ENCODE measurements at regions not wholly inside any gene's neighbourhood (a gene's known extent, or its start where the extent isn't known, plus 50 kb on each side); places are given as distances from the start of the nearest gene placed in this dataset.

GRCh38 chr7:93750986-93751385, 139.6 kb downstream of the TFPI2 start:
- TF ChIP-seq ZBTB10 (tag by site-specific recombination; IDR thresholded peaks at IDR 0.05) (no peak), FEZF1 (tag by site-specific recombination; IDR thresholded peaks at IDR 0.05) (no peak), ZNF221 (tag by site-specific recombination; IDR thresholded peaks at IDR 0.05; ENCODE audit: borderline replicate concordance) (no peak), ZNF600 (tag by site-specific recombination; IDR thresholded peaks at IDR 0.05) (no peak), ZNF426 (tag by site-specific recombination; IDR thresholded peaks at IDR 0.05) (no peak), ZNF623 (tag by site-specific recombination; IDR thresholded peaks at IDR 0.05) (no peak), ZNF449 (tag by site-specific recombination; IDR thresholded peaks at IDR 0.05) (no peak), TSHZ1 (tag by site-specific recombination; IDR thresholded peaks at IDR 0.05; ENCODE audit: borderline replicate concordance) (no peak), PRDM1 (tag by site-specific recombination; IDR thresholded peaks at IDR 0.05) (no peak), ZNF362 (tag by site-specific recombination; IDR thresholded peaks at IDR 0.05) (no peak), ZNF580 (tag by site-specific recombination; IDR thresholded peaks at IDR 0.05) (no peak), ZNF677 (tag by site-specific recombination; IDR thresholded peaks at IDR 0.05) (no peak), SALL2 (tag by site-specific recombination; IDR thresholded peaks at IDR 0.05; ENCODE audit: borderline replicate concordance) (no peak), ZNF311 (tag by site-specific recombination; IDR thresholded peaks at IDR 0.05; ENCODE audit: borderline replicate concordance) (no peak), HOXC10 (CRISPR knock-in tag; IDR thresholded peaks at IDR 0.05) (no peak), SCRT1 (tag by site-specific recombination; IDR thresholded peaks at IDR 0.05; ENCODE audit: borderline replicate concordance) (no peak), ZNF274 (IDR thresholded peaks at IDR 0.05; ENCODE audit: low read length) (no peak), ZNF274 (tag by site-specific recombination; IDR thresholded peaks at IDR 0.05; ENCODE audit: borderline replicate concordance) (no peak), PRDM4 (tag by site-specific recombination; IDR thresholded peaks at IDR 0.05) (no peak)
- CTCF ChIA-PET, result no interaction called here
- Histone ChIP-seq H3K9me3 (ENCODE audit: control insufficient read depth, insufficient read depth, low read depth, low read length) (no peaks in the 10 kb centered on the region), H3K4me3 (ENCODE audit: low read depth, low read length) (no peak overlapping the region), H3K27ac (ENCODE audit: extremely low read depth, low read depth, low read length) (no peak overlapping the region), H3K4me1 (ENCODE audit: control insufficient read depth, insufficient read depth, low read length) (no peaks in the 10 kb centered on the region), H3K36me3 (ENCODE audit: control insufficient read depth in 2 of 2, insufficient read depth in 1 of 2, low read length in 2 of 2) (no peaks in the 10 kb centered on the region)
- POLR2A ChIA-PET, result no interaction called here
